GM23338 (cell line): ENCODE measurements at regions not wholly inside any gene's neighbourhood (a gene's known extent, or its start where the extent isn't known, plus 50 kb on each side); places are given as distances from the start of the nearest gene placed in this dataset.

Experiments used
- ATAC-seq: fragments of 200-7000 bp; cut with Tn5 transposase; 3 replicates; pipeline ENCODE4 v1.9.1; 2020
- DNase-seq: peaks from one replicate; pipeline ENCODE4 v3.0.0-alpha.2; 2015; ENCODE audit warnings: low spot score
- H2AFZ ChIP-seq: fragments of 200-600 bp; sonication (generic); 2 replicates; pipeline ENCODE4 v1.8.0; 2016; ENCODE audit warnings: antibody characterized with exemption, mild to moderate bottlenecking, moderate library complexity
- H3F3A ChIP-seq: fragments of 200-600 bp; sonication (generic); replicated peaks from 2 replicates; pipeline ENCODE4 v1.8.0; 2017; ENCODE audit warnings: antibody characterized with exemption, mixed run types, low read depth
- H3K27ac ChIP-seq: fragments of 200-600 bp; sonication (generic); 2 replicates; pipeline ENCODE4 v1.6.1; 2016; ENCODE audit warnings: low read depth
- H3K27me3 ChIP-seq: fragments of 200-600 bp; sonication (generic); 2 replicates; pipeline ENCODE4 v1.8.0; 2016; ENCODE audit warnings: mild to moderate bottlenecking, mixed run types, moderate library complexity; ENCODE audit not compliant: insufficient read depth
- H3K36me3 ChIP-seq: fragments of 200-600 bp; sonication (generic); 2 replicates; pipeline ENCODE4 v1.8.0; 2016; ENCODE audit warnings: mild to moderate bottlenecking; ENCODE audit not compliant: insufficient read depth
- H3K4me1 ChIP-seq: fragments of 200-600 bp; sonication (generic); 2 replicates; pipeline ENCODE4 v1.8.0; 2016; ENCODE audit warnings: mild to moderate bottlenecking, moderate library complexity; ENCODE audit not compliant: insufficient read depth
- H3K4me2 ChIP-seq: fragments of 200-600 bp; sonication (generic); 2 replicates; pipeline ENCODE4 v1.7.1; 2017; ENCODE audit warnings: mixed run types
- H3K4me3 ChIP-seq: fragments of 200-600 bp; sonication (generic); 2 replicates; pipeline ENCODE4 v1.6.1; 2016; ENCODE audit warnings: mixed run types
- H3K79me2 ChIP-seq: fragments of 200-600 bp; sonication (generic); replicated peaks from 2 replicates; pipeline ENCODE4 v1.8.0; 2017; ENCODE audit warnings: mild to moderate bottlenecking; ENCODE audit not compliant: insufficient read depth
- H3K9me2 ChIP-seq: fragments of 200-600 bp; sonication (generic); 2 replicates; pipeline ENCODE4 v1.8.0; 2017; ENCODE audit not compliant: insufficient read depth
- H4K20me1 ChIP-seq: fragments of 200-600 bp; sonication (generic); replicated peaks from 2 replicates; pipeline ENCODE4 v1.8.0; 2017; ENCODE audit warnings: mild to moderate bottlenecking; ENCODE audit not compliant: insufficient read depth
- H3K27ac Mint-ChIP-seq: 2 replicates; pipeline ENCODE4 v1.8.0; 2020; ENCODE audit warnings: inconsistent platforms, mild to moderate bottlenecking, moderate library complexity, mixed read lengths
- H3K27me3 Mint-ChIP-seq: 3 replicates; pipeline ENCODE4 v1.8.0; 2022; ENCODE audit warnings: low read depth, mild to moderate bottlenecking, moderate library complexity, mixed read lengths, inconsistent platforms; ENCODE audit not compliant: insufficient read depth, poor library complexity
- H3K36me3 Mint-ChIP-seq: 3 replicates; pipeline ENCODE4 v1.8.0; 2021; ENCODE audit warnings: low read depth, mild to moderate bottlenecking, inconsistent platforms, moderate library complexity, mixed read lengths
- H3K4me1 Mint-ChIP-seq: 3 replicates; pipeline ENCODE4 v1.8.0; 2020; ENCODE audit warnings: mild to moderate bottlenecking, inconsistent platforms, mixed read lengths
- H3K4me3 Mint-ChIP-seq: 3 replicates; pipeline ENCODE4 v1.8.0; 2021; ENCODE audit warnings: moderate library complexity, mild to moderate bottlenecking, inconsistent platforms, mixed read lengths
- H3K9me3 Mint-ChIP-seq: 3 replicates; pipeline ENCODE4 v1.8.0; 2020; ENCODE audit warnings: moderate library complexity, mild to moderate bottlenecking, inconsistent platforms, mixed read lengths
- CREB1 ChIP-seq: fragments of 250-450 bp; sonication (Bioruptor Pico); IDR thresholded peaks from 2 replicates; pipeline ENCODE4 v1.5.0; 2020; ENCODE audit warnings: low read depth, mild to moderate bottlenecking, moderate library complexity
- CTCF ChIP-seq, 2 experiments: fragments of 200-600 bp in 1 of 2; sonication (generic) in 1 of 2; conservative IDR thresholded peaks; 2 replicates each; pipeline versions ENCODE4 v1.5.1 to v1.6.1; 2016 to 2017; ENCODE audit warnings: antibody characterized with exemption in 2 of 2, low read depth in 2 of 2, mild to moderate bottlenecking in 2 of 2, moderate library complexity in 1 of 2
- ETS1 ChIP-seq: IDR thresholded peaks from 2 replicates; pipeline ENCODE4 v1.6.1; 2016; ENCODE audit warnings: antibody characterized with exemption
- EZH2 ChIP-seq: fragments of 200-600 bp; sonication (generic); IDR thresholded peaks from one replicate; pipeline ENCODE4 v1.8.0; 2017; ENCODE audit warnings: antibody characterized with exemption, mild to moderate bottlenecking, low read depth; ENCODE audit not compliant: unreplicated experiment
- EZH2phosphoT487 ChIP-seq: fragments of 200-600 bp; sonication (generic); IDR thresholded peaks from one replicate; pipeline ENCODE4 v1.8.1; 2018; ENCODE audit warnings: antibody characterized with exemption; ENCODE audit not compliant: unreplicated experiment
- JUNB ChIP-seq: IDR thresholded peaks from one replicate; pipeline ENCODE4 v1.6.1; 2016; ENCODE audit warnings: antibody characterized with exemption; ENCODE audit not compliant: unreplicated experiment
- NANOG ChIP-seq: IDR thresholded peaks from 2 replicates; pipeline ENCODE4 v1.6.1; 2016; ENCODE audit warnings: antibody characterized with exemption, borderline replicate concordance
- POLR2AphosphoS5 ChIP-seq: IDR thresholded peaks from 2 replicates; pipeline ENCODE4 v1.6.1; 2016; ENCODE audit warnings: antibody characterized with exemption, low read depth
- REST ChIP-seq: IDR thresholded peaks from one replicate; pipeline ENCODE4 v1.6.1; 2018; ENCODE audit warnings: antibody characterized with exemption; ENCODE audit not compliant: unreplicated experiment
- STAT1 ChIP-seq: IDR thresholded peaks from one replicate; pipeline ENCODE4 v1.6.1; 2016; ENCODE audit warnings: antibody characterized with exemption; ENCODE audit not compliant: unreplicated experiment
- ZNF114 ChIP-seq: fragments of 250-450 bp; sonication (Bioruptor Pico); IDR thresholded peaks from 2 replicates; pipeline ENCODE4 v1.5.0; 2020; ENCODE audit warnings: mild to moderate bottlenecking, moderate library complexity
- ZNF331 ChIP-seq: fragments of 250-450 bp; sonication (Bioruptor Pico); IDR thresholded peaks from 2 replicates; pipeline ENCODE4 v1.5.0; 2020; ENCODE audit warnings: low read depth, mild to moderate bottlenecking, moderate library complexity
- ZNF462 ChIP-seq: fragments of 250-450 bp; sonication (Bioruptor Pico); IDR thresholded peaks from 2 replicates; pipeline ENCODE4 v1.5.0; 2020; ENCODE audit warnings: mild to moderate bottlenecking, moderate library complexity

- ATAC-seq (no peak), DNase-seq (no peak)
- no peak overlapping the region for H3K4me3 ChIP-seq
- 0 out of 3 replicates have a peak, but pooled peaks cover 3% of the 10 kb centered on the region for H3K36me3 Mint-ChIP-seq
- no peaks in the 10 kb centered on the region for H3K9me3 Mint-ChIP-seq
- 0 out of 2 replicates have a peak, but pooled peaks cover 3% of the 10 kb centered on the region for H3K9me2 ChIP-seq
- H3K4me2 ChIP-seq = no peak overlapping the region
- H4K20me1 ChIP-seq = no peaks in the 10 kb centered on the region
- H2AFZ ChIP-seq = no peak overlapping the region
- H3K27ac ChIP-seq = no peak overlapping the region
- no peaks in the 10 kb centered on the region for H3K79me2 ChIP-seq
- H3K4me1 ChIP-seq = peaks cover 14% of the 10 kb centered on the region
- peaks cover 34% of the 10 kb centered on the region for H3K4me1 Mint-ChIP-seq
- no peaks in the 10 kb centered on the region for H3K36me3 ChIP-seq
- no peak for TF ChIP-seq ZNF462
- no peak for TF ChIP-seq ETS1
- no peak for TF ChIP-seq EZH2
- no peak for TF ChIP-seq CTCF (conservative IDR thresholded peaks at IDR 0.05; ENCODE audit: low read depth in 2 of 2)
- TF ChIP-seq CREB1 (CRISPR knock-in tag) = no peak
- no peak for TF ChIP-seq JUNB
- no peak for TF ChIP-seq POLR2AphosphoS5
- no peak for TF ChIP-seq NANOG
- TF ChIP-seq ZNF331 = no peak
- TF ChIP-seq REST = no peak
- no peak for TF ChIP-seq ZNF114 (CRISPR knock-in tag)
- no peak for TF ChIP-seq EZH2phosphoT487
- no peak for TF ChIP-seq STAT1
- no peak overlapping the region for H3K27ac Mint-ChIP-seq
- no peaks in the 10 kb centered on the region for H3K27me3 ChIP-seq
- no peak overlapping the region for H3K4me3 Mint-ChIP-seq
- peaks cover 2% of the 10 kb centered on the region for H3K27me3 Mint-ChIP-seq
- no peaks in the 10 kb centered on the region for H3F3A ChIP-seq
Measured at GRCh38 chr2:8219631-8220355, 462.1 kb upstream of the ID2 start.
